PC-9 (cell line): ENCODE measurements at regions not wholly inside any gene's neighbourhood (a gene's known extent, or its start where the extent isn't known, plus 50 kb on each side); places are given as distances from the start of the nearest gene placed in this dataset.

Experiments
- CTCF ChIP-seq: fragments of 200-600 bp; sonication (generic); conservative IDR thresholded peaks from 2 replicates; pipeline ENCODE4 v1.6.1; 2017; ENCODE audit warnings: mixed run types, antibody characterized with exemption, mild to moderate bottlenecking, moderate library complexity
- EZH2 ChIP-seq: fragments of 200-600 bp; sonication (generic); IDR thresholded peaks from 2 replicates; pipeline ENCODE4 v1.8.0; 2017; ENCODE audit warnings: antibody characterized with exemption, low read depth

DNA sequence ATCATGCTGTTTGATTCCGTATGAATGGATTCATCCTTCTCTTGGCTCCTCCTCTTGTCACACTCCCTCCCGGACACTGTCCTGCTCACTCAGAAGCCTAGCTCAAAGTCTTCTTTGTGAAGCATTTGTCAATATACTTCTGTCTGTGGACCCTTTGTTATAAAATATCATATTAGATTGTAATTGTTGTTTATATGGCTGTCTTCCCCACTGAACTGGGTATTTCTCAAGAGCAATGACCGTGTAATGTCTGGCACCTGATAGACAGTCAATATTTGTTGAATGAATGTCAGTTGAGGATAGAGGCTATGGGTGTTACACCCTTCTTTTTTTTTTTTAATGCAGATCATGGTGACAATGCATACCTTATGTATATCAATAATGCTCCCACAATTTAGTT, 335.3 kb downstream of the SOX4 start:
- no peak for TF ChIP-seq CTCF
- TF ChIP-seq EZH2: no peak
